ENCODE measurements at regions not wholly inside any gene's neighbourhood (a gene's known extent, or its start where the extent isn't known, plus 50 kb on each side); places are given as distances from the start of the nearest gene placed in this dataset.
"Not testable (repeated sequence)": the region's sequence is repeated elsewhere in the genome, so short reads cannot be mapped to it uniquely, and the experiment has no call there.

DNA sequence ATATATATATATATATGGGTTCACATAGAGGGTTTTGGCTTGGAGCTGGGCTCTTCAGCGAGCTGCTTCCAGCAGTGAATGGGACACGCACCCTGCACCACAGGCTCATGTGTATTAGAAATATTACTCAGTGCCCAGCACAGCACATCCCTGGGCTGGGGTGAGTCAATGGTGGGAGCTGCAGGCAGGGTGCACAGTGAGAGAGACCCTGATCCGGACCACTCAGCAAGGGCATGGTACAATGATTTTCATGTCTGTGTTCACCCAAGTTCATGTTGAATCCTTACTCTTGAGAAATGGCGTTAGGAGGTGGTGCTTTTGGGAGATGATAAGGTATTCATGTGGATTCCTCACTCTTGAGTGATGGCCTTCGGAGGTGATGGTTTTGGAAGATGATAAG is 194.7 kb downstream of the ASMT start:
- no peaks in the 10 kb centered on the region for H3K9me3 ChIP-seq
- no peaks in the 10 kb centered on the region for H3K4me1 ChIP-seq
- WGBS, 2 donors: 94 to 97% methylated on average over 5 of the region's 5 CpGs
- H3K27me3 ChIP-seq: no peaks in the 10 kb centered on the region
- no peak overlapping the region for H3K27ac ChIP-seq
- intact Hi-C loops (cut with DNase I): no loop called here
- no peak for TF ChIP-seq POLR2A (IDR thresholded peaks at IDR 0.05)
- TF ChIP-seq, protein P1, sequence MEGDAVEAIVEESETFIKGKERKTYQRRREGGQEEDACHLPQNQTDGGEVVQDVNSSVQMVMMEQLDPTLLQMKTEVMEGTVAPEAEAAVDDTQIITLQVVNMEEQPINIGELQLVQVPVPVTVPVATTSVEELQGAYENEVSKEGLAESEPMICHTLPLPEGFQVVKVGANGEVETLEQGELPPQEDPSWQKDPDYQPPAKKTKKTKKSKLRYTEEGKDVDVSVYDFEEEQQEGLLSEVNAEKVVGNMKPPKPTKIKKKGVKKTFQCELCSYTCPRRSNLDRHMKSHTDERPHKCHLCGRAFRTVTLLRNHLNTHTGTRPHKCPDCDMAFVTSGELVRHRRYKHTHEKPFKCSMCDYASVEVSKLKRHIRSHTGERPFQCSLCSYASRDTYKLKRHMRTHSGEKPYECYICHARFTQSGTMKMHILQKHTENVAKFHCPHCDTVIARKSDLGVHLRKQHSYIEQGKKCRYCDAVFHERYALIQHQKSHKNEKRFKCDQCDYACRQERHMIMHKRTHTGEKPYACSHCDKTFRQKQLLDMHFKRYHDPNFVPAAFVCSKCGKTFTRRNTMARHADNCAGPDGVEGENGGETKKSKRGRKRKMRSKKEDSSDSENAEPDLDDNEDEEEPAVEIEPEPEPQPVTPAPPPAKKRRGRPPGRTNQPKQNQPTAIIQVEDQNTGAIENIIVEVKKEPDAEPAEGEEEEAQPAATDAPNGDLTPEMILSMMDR (IDR thresholded peaks at IDR 0.05): no peak
- H3K36me3 ChIP-seq: no peaks in the 10 kb centered on the region
- H3K4me3 ChIP-seq (replicated peaks in 1 of 3): no peak overlapping the region
- no peak for DNase-seq

GRCh38 chrX:1813809-1814208 is 198.9 kb downstream of the ASMT start:
- DNase-seq: no peak
- Histone ChIP-seq H3K27me3 (no peaks in the 10 kb centered on the region), H3K9me3 (no peaks in the 10 kb centered on the region), H3K36me3 (no peaks in the 10 kb centered on the region), H3K4me3 (replicated peaks in 1 of 3) (no peak overlapping the region), H3K4me1 (no peaks in the 10 kb centered on the region), H3K27ac (no peak overlapping the region)
- no peak for TF ChIP-seq POLR2A (IDR thresholded peaks at IDR 0.05)
- TF ChIP-seq, protein P1 (IDR thresholded peaks at IDR 0.05): no peak
- intact Hi-C loops (cut with DNase I): no loop called here
- 75 to 87% methylated on average over 15 of the region's 15 CpGs for WGBS, 2 donors

- Histone ChIP-seq H3K9me3 (no peaks in the 10 kb centered on the region), H3K36me3 (no peaks in the 10 kb centered on the region), H3K27ac (no peak overlapping the region), H3K4me1 (no peaks in the 10 kb centered on the region), H3K27me3 (no peaks in the 10 kb centered on the region), H3K4me3 (replicated peaks in 1 of 3) (no peak overlapping the region)
- WGBS, 2 donors: 92 to 95% methylated on average over 15 of the region's 15 CpGs
- DNase-seq: no peak
- no peak for TF ChIP-seq POLR2A (IDR thresholded peaks at IDR 0.05)
- TF ChIP-seq, protein P1 (IDR thresholded peaks at IDR 0.05): no peak
- intact Hi-C loops (cut with DNase I): no loop called here
Measured at GRCh38 chrX:1815456-1816175, 200.8 kb downstream of the ASMT start.

- H3K4me1 ChIP-seq; H3K4me3 ChIP-seq (replicated peaks in 1 of 3); intact Hi-C loops (cut with DNase I); H3K36me3 ChIP-seq; H3K27me3 ChIP-seq; DNase-seq; H3K27ac ChIP-seq; H3K9me3 ChIP-seq: not testable (repeated sequence)
- WGBS, 2 donors: 90 to 93% methylated on average over 17 of the region's 17 CpGs
Measured at GRCh38 chrX:1816387-1816982, 201.6 kb downstream of the ASMT start.

DNA sequence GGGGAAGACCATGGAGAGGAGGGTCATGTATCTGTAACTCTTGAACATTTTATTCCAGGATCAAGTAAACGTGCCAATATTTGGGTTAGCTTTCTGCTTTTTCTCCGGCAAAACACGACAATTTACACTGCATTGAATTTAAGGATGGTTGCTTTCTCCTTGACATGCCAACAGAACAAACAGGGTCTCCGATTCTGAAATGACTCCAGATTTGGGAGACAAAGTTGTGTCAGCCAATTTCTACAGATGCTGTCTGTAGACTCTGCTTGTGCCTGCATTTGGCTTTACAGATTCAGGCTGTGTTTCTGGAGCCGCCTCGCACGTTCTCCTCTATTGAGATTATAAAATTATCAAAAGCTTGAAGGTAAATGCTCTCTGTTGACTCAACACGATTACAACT is 207.0 kb downstream of the ASMT start:
- TF ChIP-seq, protein P1 (IDR thresholded peaks at IDR 0.05): no peak
- TF ChIP-seq POLR2A (IDR thresholded peaks at IDR 0.05): no peak
- Histone ChIP-seq H3K36me3 (no peaks in the 10 kb centered on the region), H3K4me1 (no peaks in the 10 kb centered on the region), H3K27me3 (no peaks in the 10 kb centered on the region), H3K27ac (no peak overlapping the region), H3K4me3 (replicated peaks in 1 of 3) (no peak overlapping the region), H3K9me3 (no peaks in the 10 kb centered on the region)
- no peak for DNase-seq
- WGBS, 2 donors: 89 to 90% methylated on average over 8 of the region's 8 CpGs
- intact Hi-C loops (cut with DNase I): no loop called here
